Trophoblast cell (in vitro differentiated cells and primary cell): ENCODE measurements at regions not wholly inside any gene's neighbourhood (a gene's known extent, or its start where the extent isn't known, plus 50 kb on each side); places are given as distances from the start of the nearest gene placed in this dataset.

Source experiments
- DNase-seq, 2 donors: peaks; one replicate each; pipeline ENCODE4 v3.0.0-alpha.2; 2016
- H2AFZ ChIP-seq: 2 replicates; pipeline ENCODE4 v1.6.1; 2013; ENCODE audit warnings: low read length, moderate library complexity, mild to moderate bottlenecking; ENCODE audit not compliant: insufficient read depth, poor library complexity
- H2AK5ac ChIP-seq: 2 replicates; pipeline ENCODE4 v1.6.1; 2013; ENCODE audit warnings: mild to moderate bottlenecking, low read length
- H2BK120ac ChIP-seq: 2 replicates; pipeline ENCODE4 v1.6.1; 2013; ENCODE audit warnings: low read length, mild to moderate bottlenecking, moderate library complexity; ENCODE audit not compliant: insufficient read depth, poor library complexity
- H2BK12ac ChIP-seq: 2 replicates; pipeline ENCODE4 v1.6.1; 2013; ENCODE audit warnings: mild to moderate bottlenecking, low read length, moderate library complexity
- H2BK5ac ChIP-seq: 2 replicates; pipeline ENCODE4 v1.6.1; 2013; ENCODE audit warnings: low read length, low read depth, moderate library complexity, mild to moderate bottlenecking; ENCODE audit not compliant: poor library complexity
- H3K14ac ChIP-seq: 2 replicates; pipeline ENCODE4 v1.6.1; 2013; ENCODE audit warnings: mild to moderate bottlenecking, low read length
- H3K18ac ChIP-seq: 2 replicates; pipeline ENCODE4 v1.6.1; 2013; ENCODE audit warnings: mild to moderate bottlenecking, low read length
- H3K23ac ChIP-seq: 2 replicates; pipeline ENCODE4 v1.6.1; 2013; ENCODE audit warnings: low read length
- H3K27ac ChIP-seq: 2 replicates; pipeline ENCODE4 v1.5.1; 2013; ENCODE audit warnings: low read depth, mild to moderate bottlenecking, inconsistent platforms, low read length, moderate library complexity
- H3K27me3 ChIP-seq: 2 replicates; pipeline ENCODE4 v1.6.1; 2013; ENCODE audit warnings: inconsistent platforms, mild to moderate bottlenecking, low read length, moderate library complexity; ENCODE audit not compliant: insufficient read depth
- H3K36me3 ChIP-seq, 2 experiments: 1 replicate in 1 of 2; 2 replicates in 1 of 2; pipeline ENCODE4 v1.6.1; 2013; ENCODE audit warnings: low read length in 2 of 2, mild to moderate bottlenecking in 2 of 2, moderate library complexity in 1 of 2; ENCODE audit not compliant: insufficient read depth in 2 of 2, control insufficient read depth in 1 of 2
- H3K4ac ChIP-seq: 2 replicates; pipeline ENCODE4 v1.6.1; 2013; ENCODE audit warnings: low read depth, mild to moderate bottlenecking, low read length, moderate library complexity
- H3K4me1 ChIP-seq, 2 experiments: 1 replicate in 1 of 2; 2 replicates in 1 of 2; pipeline ENCODE4 v1.6.1; 2013; ENCODE audit warnings: low read length in 2 of 2, mild to moderate bottlenecking in 2 of 2, moderate library complexity in 1 of 2; ENCODE audit not compliant: insufficient read depth in 2 of 2, control insufficient read depth in 1 of 2
- H3K4me2 ChIP-seq: 2 replicates; pipeline ENCODE4 v1.6.1; 2013; ENCODE audit warnings: inconsistent platforms, mild to moderate bottlenecking, low read length, moderate library complexity
- H3K4me3 ChIP-seq: 2 replicates; pipeline ENCODE4 v1.5.1; 2013; ENCODE audit warnings: mild to moderate bottlenecking, low read depth, low read length, inconsistent platforms
- H3K79me1 ChIP-seq: one replicate; pipeline ENCODE4 v1.6.1; 2013; ENCODE audit warnings: low read length
- H3K79me2 ChIP-seq: 2 replicates; pipeline ENCODE4 v1.6.1; 2013; ENCODE audit warnings: low read length, mild to moderate bottlenecking; ENCODE audit not compliant: control insufficient read depth, insufficient read depth, poor library complexity
- H3K9ac ChIP-seq: 2 replicates; pipeline ENCODE4 v1.6.1; 2013; ENCODE audit warnings: mild to moderate bottlenecking, low read length
- H3K9me3 ChIP-seq: 2 replicates; pipeline ENCODE4 v1.6.1; 2013; ENCODE audit warnings: low read depth, mild to moderate bottlenecking, control low read depth, inconsistent platforms, low read length; ENCODE audit not compliant: insufficient read depth
- H4K12ac ChIP-seq: 2 replicates; pipeline ENCODE4 v1.6.1; 2013; ENCODE audit warnings: low read depth, mild to moderate bottlenecking, low read length, moderate library complexity
- H4K8ac ChIP-seq: 2 replicates; pipeline ENCODE4 v1.6.1; 2013; ENCODE audit warnings: low read depth, mild to moderate bottlenecking, low read length, moderate library complexity
- H4K91ac ChIP-seq: one replicate; pipeline ENCODE4 v1.6.1; 2013; ENCODE audit warnings: low read depth, mild to moderate bottlenecking, low read length, moderate library complexity
- WGBS: extraction: QIAGEN DNeasy Blood & Tissue Kit; methylation state at CpG from one replicate; pipeline ENCODE4 v1.1.7; 2013; ENCODE audit warnings: missing lambda C conversion rate; ENCODE audit not compliant: insufficient read length, insufficient coverage; ENCODE audit errors: extremely low coverage; 5-methylcytosine and 5-hydroxymethylcytosine counted together

GRCh38 chr20:4534315-4534714 is 151.9 kb upstream of the PRNP start:
- H3K36me3 ChIP-seq, result no peaks in the 10 kb centered on the region
- H2BK5ac ChIP-seq, result no peak overlapping the region
- no peaks in the 10 kb centered on the region for H3K79me1 ChIP-seq
- no peak for DNase-seq
- WGBS, result no CpG with 5 or more reads among the region's 3 CpGs
- H4K12ac ChIP-seq, result no peak overlapping the region
- no peak overlapping the region for H2AFZ ChIP-seq
- no peak overlapping the region for H3K4me3 ChIP-seq
- no peak overlapping the region for H3K18ac ChIP-seq
- H3K79me2 ChIP-seq, result no peaks in the 10 kb centered on the region
- no peak overlapping the region for H3K9ac ChIP-seq
- H2BK12ac ChIP-seq, result no peak overlapping the region
- no peak overlapping the region for H3K23ac ChIP-seq
- H3K9me3 ChIP-seq, result no peaks in the 10 kb centered on the region
- no peak overlapping the region for H4K8ac ChIP-seq
- no peak overlapping the region for H3K27ac ChIP-seq
- no peak overlapping the region for H4K91ac ChIP-seq
- no peaks in the 10 kb centered on the region for H3K27me3 ChIP-seq
- H3K4ac ChIP-seq, result no peak overlapping the region
- H2AK5ac ChIP-seq, result no peak overlapping the region
- no peak overlapping the region for H3K14ac ChIP-seq
- no peaks in the 10 kb centered on the region for H3K4me1 ChIP-seq
- no peak overlapping the region for H2BK120ac ChIP-seq
- H3K4me2 ChIP-seq, result no peak overlapping the region

DNA sequence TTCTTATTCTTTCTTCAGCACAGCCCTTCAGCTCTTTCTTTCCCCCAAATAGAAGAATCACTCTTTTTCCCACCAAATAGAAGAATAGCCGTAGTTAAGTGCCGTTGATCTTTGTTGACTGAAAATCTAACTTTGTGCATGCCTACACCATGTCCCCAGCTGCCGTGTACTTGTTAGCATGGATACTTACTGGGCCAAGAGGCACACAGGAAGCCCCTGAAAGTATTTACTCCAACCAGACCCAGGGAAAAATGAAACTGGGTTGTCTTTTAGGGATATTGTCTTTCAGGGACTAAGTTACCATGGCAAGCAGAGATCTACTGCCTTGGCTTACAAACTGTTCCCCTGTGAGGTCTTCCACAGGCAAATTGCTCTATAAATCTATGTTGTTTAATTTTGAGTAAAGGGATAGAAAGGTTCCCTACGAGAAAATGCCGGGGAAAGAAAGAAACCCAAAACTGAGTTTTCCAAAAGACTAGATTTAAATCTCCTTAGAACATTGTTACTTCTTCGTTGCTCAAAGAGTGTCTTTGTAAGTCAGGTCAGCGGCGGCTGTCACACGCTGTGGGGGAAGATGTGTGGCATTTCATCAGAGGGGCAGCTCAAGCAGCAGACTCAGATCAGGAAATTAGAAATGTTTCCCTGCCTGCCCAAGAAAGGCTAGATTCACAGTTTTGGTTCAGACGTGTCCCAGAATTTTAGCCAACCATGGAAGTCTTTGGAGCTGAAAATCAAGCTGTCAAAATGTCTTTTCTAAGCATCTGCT is 152.7 kb upstream of the PRNP start:
- no peak overlapping the region for H4K91ac ChIP-seq
- H3K4ac ChIP-seq, result no peak overlapping the region
- WGBS, result no CpG with 5 or more reads among the region's 10 CpGs
- no peaks in the 10 kb centered on the region for H3K27me3 ChIP-seq
- H3K36me3 ChIP-seq, result no peaks in the 10 kb centered on the region
- H4K8ac ChIP-seq, result no peak overlapping the region
- H3K9ac ChIP-seq, result no peak overlapping the region
- H3K23ac ChIP-seq, result no peak overlapping the region
- H2AK5ac ChIP-seq, result no peak overlapping the region
- H2BK120ac ChIP-seq, result no peak overlapping the region
- no peaks in the 10 kb centered on the region for H3K79me1 ChIP-seq
- H3K14ac ChIP-seq, result no peak overlapping the region
- no peak overlapping the region for H2BK5ac ChIP-seq
- no peaks in the 10 kb centered on the region for H3K79me2 ChIP-seq
- no peak overlapping the region for H2AFZ ChIP-seq
- H3K27ac ChIP-seq, result no peak overlapping the region
- no peak overlapping the region for H2BK12ac ChIP-seq
- H3K18ac ChIP-seq, result no peak overlapping the region
- no peaks in the 10 kb centered on the region for H3K9me3 ChIP-seq
- H3K4me1 ChIP-seq, result no peaks in the 10 kb centered on the region
- no peak overlapping the region for H3K4me2 ChIP-seq
- no peak overlapping the region for H4K12ac ChIP-seq
- H3K4me3 ChIP-seq, result no peak overlapping the region
- no peak for DNase-seq

DNA sequence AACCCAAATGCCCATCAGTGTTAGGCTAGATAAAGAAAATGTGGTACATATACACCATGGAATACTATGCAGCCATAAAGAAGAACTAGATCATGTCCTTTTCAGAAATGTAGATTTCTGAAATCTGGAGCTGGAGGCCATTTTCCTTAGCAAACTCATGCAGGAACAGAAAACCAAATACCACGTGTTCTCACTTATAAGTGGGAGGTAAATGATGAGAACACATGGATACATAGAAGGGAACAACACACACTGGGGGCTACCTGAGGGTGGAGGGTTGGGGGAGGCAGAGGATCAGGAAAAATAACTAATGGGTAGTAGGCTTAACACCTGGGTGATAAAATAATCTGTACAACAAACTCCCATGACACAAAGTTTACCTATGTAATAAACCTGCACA is 153.5 kb upstream of the PRNP start:
- Histone ChIP-seq H3K4me3 (no peak overlapping the region), H3K4me1 (no peaks in the 10 kb centered on the region), H3K4ac (no peak overlapping the region), H2BK120ac (no peak overlapping the region), H3K27me3 (no peaks in the 10 kb centered on the region), H2BK12ac (no peak overlapping the region), H4K91ac (no peak overlapping the region), H2AK5ac (no peak overlapping the region), H3K9me3 (no peaks in the 10 kb centered on the region), H3K79me2 (no peaks in the 10 kb centered on the region), H3K79me1 (no peaks in the 10 kb centered on the region), H3K4me2 (no peak overlapping the region), H3K36me3 (no peaks in the 10 kb centered on the region), H3K9ac (no peak overlapping the region), H4K12ac (no peak overlapping the region), H2AFZ (no peak overlapping the region), H3K18ac (no peak overlapping the region), H2BK5ac (no peak overlapping the region), H3K27ac (no peak overlapping the region), H4K8ac (no peak overlapping the region), H3K23ac (no peak overlapping the region), H3K14ac (no peak overlapping the region)
- WGBS, result no CpG with 5 or more reads among the region's 1 CpG
- no peak for DNase-seq

GRCh38 chr20:4524792-4525191 is 161.5 kb upstream of the PRNP start:
- H3K27me3 ChIP-seq, result no peaks in the 10 kb centered on the region
- H2AK5ac ChIP-seq, result no peak overlapping the region
- WGBS, result no CpG with 5 or more reads among the region's 1 CpG
- no peak overlapping the region for H2BK120ac ChIP-seq
- no peaks in the 10 kb centered on the region for H3K79me1 ChIP-seq
- H2BK5ac ChIP-seq, result no peak overlapping the region
- no peak overlapping the region for H3K23ac ChIP-seq
- no peak overlapping the region for H4K8ac ChIP-seq
- H3K4me2 ChIP-seq, result no peak overlapping the region
- no peak overlapping the region for H3K27ac ChIP-seq
- no peak overlapping the region for H2AFZ ChIP-seq
- no peak overlapping the region for H3K14ac ChIP-seq
- H4K91ac ChIP-seq, result no peak overlapping the region
- H3K36me3 ChIP-seq, result no peaks in the 10 kb centered on the region
- H3K9me3 ChIP-seq, result no peaks in the 10 kb centered on the region
- no peak overlapping the region for H3K9ac ChIP-seq
- no peak overlapping the region for H2BK12ac ChIP-seq
- H4K12ac ChIP-seq, result no peak overlapping the region
- H3K4me3 ChIP-seq, result no peak overlapping the region
- no peaks in the 10 kb centered on the region for H3K79me2 ChIP-seq
- no peaks in the 10 kb centered on the region for H3K4me1 ChIP-seq
- no peak overlapping the region for H3K4ac ChIP-seq
- no peak for DNase-seq
- H3K18ac ChIP-seq, result no peak overlapping the region
